ENCODE measurements at regions not wholly inside any gene's neighbourhood (a gene's known extent, or its start where the extent isn't known, plus 50 kb on each side); places are given as distances from the start of the nearest gene placed in this dataset.

GRCh38 chr15:24766511-24767133, 91.0 kb downstream of the NPAP1 start:
- no peak overlapping the region for H3K9ac ChIP-seq (ENCODE audit: low read depth, low read length)
- DNase-seq (no peak), ATAC-seq (ENCODE audit: low read depth) (no peak)
- H3K4me2 ChIP-seq (ENCODE audit: low read depth, low read length) = no peak overlapping the region
- no peak overlapping the region for H2BK120ac ChIP-seq (ENCODE audit: low read depth, low read length)
- no peak overlapping the region for H3K27ac ChIP-seq (ENCODE audit: insufficient read depth, low read length)
- H2AFZ ChIP-seq (replicated peaks; ENCODE audit: low read length, poor library complexity) = no peak overlapping the region
- ChIA-PET POLR2A (ENCODE audit: unreplicated experiment) (no interaction called here), CTCF (no interaction called here)
- BruUV-seq (replicated peaks) = no TSS peak
- no peak overlapping the region for H2AK9ac ChIP-seq (replicated peaks; ENCODE audit: low read depth, low read length, poor library complexity)
- H4K20me1 ChIP-seq (ENCODE audit: insufficient read depth, low read length) = no peaks in the 10 kb centered on the region
- no peaks in the 10 kb centered on the region for H3K36me3 ChIP-seq (ENCODE audit: control insufficient read depth, insufficient read depth, low read length)
- H4K8ac ChIP-seq (ENCODE audit: low read depth in 2 of 2, low read length in 2 of 2) = no peak overlapping the region
- H3K14ac ChIP-seq (replicated peaks; ENCODE audit: low read depth, low read length) = no peak overlapping the region
- intact Hi-C loops (cut with micrococcal nuclease) = no loop called here
- in situ Hi-C loops (cut with MboI; ENCODE audit: low sequenced_read_pairs) = no loop called here
- no peaks in the 10 kb centered on the region for H3K4me1 ChIP-seq (ENCODE audit: control insufficient read depth, insufficient read depth, low read length)
- 0 out of 2 replicates have a peak, but pooled peaks cover 2% of the 10 kb centered on the region for H3K9me3 ChIP-seq (ENCODE audit: control insufficient read depth, insufficient read depth, low read length)
- dilution Hi-C loops (cut with HindIII; ENCODE audit: low sequenced_read_pairs, unreplicated experiment) = no loop called here
- H3K9me1 ChIP-seq (ENCODE audit: insufficient read depth, low read length) = no peaks in the 10 kb centered on the region
- H2BK20ac ChIP-seq (ENCODE audit: low read depth, low read length) = no peak overlapping the region
- TF ChIP-seq BHLHE40 (IDR thresholded peaks at IDR 0.05; ENCODE audit: low read depth, low read length) (no peak), ELK1 (IDR thresholded peaks at IDR 0.05; ENCODE audit: borderline replicate concordance, low read depth, low read length) (no peak), CHD1 (IDR thresholded peaks at IDR 0.05; ENCODE audit: low read depth, low read length) (no peak), CTCF (conservative IDR thresholded peaks at IDR 0.05; ENCODE audit: low read depth, low read length) (no peak), MXI1 (IDR thresholded peaks at IDR 0.05; ENCODE audit: borderline replicate concordance, low read depth, low read length) (no peak), NFE2L2 (IDR thresholded peaks at IDR 0.05; ENCODE audit: low read depth, low read length) (no peak), SMC3 (IDR thresholded peaks at IDR 0.05; ENCODE audit: low read depth, low read length) (no peak), MAZ (IDR thresholded peaks at IDR 0.05; ENCODE audit: borderline replicate concordance, low read depth, low read length) (no peak), USF2 (IDR thresholded peaks at IDR 0.05; ENCODE audit: low read depth, low read length) (no peak), RAD21 (IDR thresholded peaks at IDR 0.05; ENCODE audit: low read length) (no peak), FOS (IDR thresholded peaks at IDR 0.05; ENCODE audit: low read depth, low read length) (no peak), RCOR1 (IDR thresholded peaks at IDR 0.05; ENCODE audit: insufficient replicate concordance, low read length) (no peak), CEBPB (IDR thresholded peaks at IDR 0.05; ENCODE audit: low read depth, low read length) (no peak)
- WGBS, 2 experiments (ENCODE audit: extremely low coverage in 2 of 2, insufficient read length in 1 of 2) = no CpG with 5 or more reads among the region's 1 CpG
- no peak overlapping the region for H4K5ac ChIP-seq (ENCODE audit: low read depth, low read length)
- H3K79me1 ChIP-seq (ENCODE audit: low read depth in 1 of 2, low read length in 2 of 2) = no peaks in the 10 kb centered on the region
- no peaks in the 10 kb centered on the region for H3K27me3 ChIP-seq (ENCODE audit: control insufficient read depth, insufficient read depth, low read length)
- H3K4ac ChIP-seq (ENCODE audit: low read depth, low read length) = no peak overlapping the region
- H4K91ac ChIP-seq (ENCODE audit: insufficient read depth, low read depth, low read length) = no peak overlapping the region
- no peak overlapping the region for H3K18ac ChIP-seq (ENCODE audit: low read depth, low read length)
- no peak overlapping the region for H2AK5ac ChIP-seq (ENCODE audit: low read depth, low read length)
- no peak overlapping the region for H2BK5ac ChIP-seq (ENCODE audit: low read depth, low read length, poor library complexity, severe bottlenecking)
- H3K56ac ChIP-seq (ENCODE audit: extremely low read depth, insufficient read depth, low read length) = no peak overlapping the region
- no peak overlapping the region for H3K23ac ChIP-seq (ENCODE audit: low read depth, low read length)
- no peak overlapping the region for H2BK15ac ChIP-seq (ENCODE audit: low read depth, low read length)
- no peak overlapping the region for H3K4me3 ChIP-seq (ENCODE audit: insufficient read depth, low read depth, low read length)

Data from IMR-90 (cell line).